Retinal pigment epithelial cell (primary cell): ENCODE measurements at regions not wholly inside any gene's neighbourhood (a gene's known extent, or its start where the extent isn't known, plus 50 kb on each side); places are given as distances from the start of the nearest gene placed in this dataset.

Source experiments
- DNase-seq: peaks from one replicate; pipeline ENCODE4 v3.0.0-alpha.2; 2010; ENCODE audit warnings: low read depth
- H3K4me3 ChIP-seq: 2 replicates; pipeline ENCODE4 v1.5.1; 2011; ENCODE audit warnings: mild to moderate bottlenecking, low read length, control low read depth, moderate library complexity
- TF ChIP-seq, protein P1 (sequence below): conservative IDR thresholded peaks from 2 replicates; pipeline ENCODE4 v1.5.1; 2011; ENCODE audit warnings: low read depth, low read length, control low read depth, inconsistent platforms

DNA sequence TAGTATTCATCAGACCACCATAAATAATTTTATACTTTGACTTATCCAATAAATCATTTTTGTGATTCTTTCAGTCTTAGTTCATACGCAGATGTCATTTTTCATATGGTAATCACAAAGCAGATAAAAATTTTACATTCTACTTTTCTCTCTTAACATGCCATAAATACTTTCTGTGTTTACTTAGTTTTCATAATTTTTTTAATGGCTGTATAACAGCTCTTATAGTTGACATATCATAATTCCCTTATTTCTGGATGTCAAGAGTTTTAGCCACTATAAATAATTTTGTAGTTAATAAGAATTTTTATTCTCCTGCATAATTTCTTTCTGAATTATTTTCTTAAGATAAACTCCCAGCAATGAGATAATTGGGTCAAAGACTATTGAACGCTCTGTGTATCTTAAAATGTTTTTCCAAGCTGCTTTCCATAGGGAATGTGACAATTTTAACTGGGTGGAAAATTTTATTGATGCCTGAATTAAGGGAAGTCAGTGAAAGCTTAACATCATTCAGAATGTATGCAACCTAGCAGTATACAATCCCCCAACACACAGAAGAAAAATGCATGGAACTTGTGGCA, 702.7 kb downstream of the EPM2A start:
- TF ChIP-seq, protein P1, sequence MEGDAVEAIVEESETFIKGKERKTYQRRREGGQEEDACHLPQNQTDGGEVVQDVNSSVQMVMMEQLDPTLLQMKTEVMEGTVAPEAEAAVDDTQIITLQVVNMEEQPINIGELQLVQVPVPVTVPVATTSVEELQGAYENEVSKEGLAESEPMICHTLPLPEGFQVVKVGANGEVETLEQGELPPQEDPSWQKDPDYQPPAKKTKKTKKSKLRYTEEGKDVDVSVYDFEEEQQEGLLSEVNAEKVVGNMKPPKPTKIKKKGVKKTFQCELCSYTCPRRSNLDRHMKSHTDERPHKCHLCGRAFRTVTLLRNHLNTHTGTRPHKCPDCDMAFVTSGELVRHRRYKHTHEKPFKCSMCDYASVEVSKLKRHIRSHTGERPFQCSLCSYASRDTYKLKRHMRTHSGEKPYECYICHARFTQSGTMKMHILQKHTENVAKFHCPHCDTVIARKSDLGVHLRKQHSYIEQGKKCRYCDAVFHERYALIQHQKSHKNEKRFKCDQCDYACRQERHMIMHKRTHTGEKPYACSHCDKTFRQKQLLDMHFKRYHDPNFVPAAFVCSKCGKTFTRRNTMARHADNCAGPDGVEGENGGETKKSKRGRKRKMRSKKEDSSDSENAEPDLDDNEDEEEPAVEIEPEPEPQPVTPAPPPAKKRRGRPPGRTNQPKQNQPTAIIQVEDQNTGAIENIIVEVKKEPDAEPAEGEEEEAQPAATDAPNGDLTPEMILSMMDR = no peak
- H3K4me3 ChIP-seq = no peak overlapping the region
- no peak for DNase-seq

DNA sequence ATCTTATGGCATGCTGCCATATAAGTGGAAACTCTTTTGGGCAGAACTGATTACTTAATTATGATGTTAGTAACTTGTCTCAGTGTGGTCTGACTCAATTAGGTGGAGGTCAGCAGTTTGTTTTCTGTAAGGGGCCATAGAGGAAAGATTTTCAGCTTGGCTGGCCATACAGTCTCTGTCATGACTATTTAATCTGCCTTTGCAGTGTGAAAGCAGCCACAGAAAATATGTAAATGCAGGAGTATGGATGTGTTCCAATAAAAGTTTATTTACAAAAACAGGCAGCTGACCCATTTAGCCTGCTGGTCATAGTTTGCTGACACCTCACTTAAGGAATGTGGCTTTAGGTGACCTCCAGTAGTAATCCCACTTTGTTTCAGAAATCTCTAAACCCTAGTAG, 700.7 kb downstream of the EPM2A start:
- TF ChIP-seq, protein P1 = no peak
- no peak overlapping the region for H3K4me3 ChIP-seq
- DNase-seq = peak; percentile 96

DNA sequence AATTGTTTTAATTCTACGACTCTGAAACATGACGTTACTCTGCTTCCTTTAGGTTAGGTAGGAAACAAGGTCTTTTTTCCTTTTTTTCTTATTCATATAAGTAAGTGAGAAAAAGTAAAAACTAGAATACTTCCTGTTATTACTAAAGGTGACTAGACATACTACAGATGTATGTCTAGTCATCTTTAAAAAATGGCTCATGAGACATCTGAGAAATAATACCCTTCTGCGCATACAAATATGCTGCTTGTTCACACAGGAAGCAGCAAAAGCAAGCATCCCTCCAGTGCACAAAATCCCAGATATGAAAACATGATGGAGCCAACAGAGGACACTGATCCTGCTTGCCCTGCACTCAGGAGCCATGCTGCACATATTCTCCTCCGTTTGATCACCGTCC, 699.1 kb downstream of the EPM2A start:
- DNase-seq = no peak
- no peak overlapping the region for H3K4me3 ChIP-seq
- TF ChIP-seq, protein P1 = no peak

DNA sequence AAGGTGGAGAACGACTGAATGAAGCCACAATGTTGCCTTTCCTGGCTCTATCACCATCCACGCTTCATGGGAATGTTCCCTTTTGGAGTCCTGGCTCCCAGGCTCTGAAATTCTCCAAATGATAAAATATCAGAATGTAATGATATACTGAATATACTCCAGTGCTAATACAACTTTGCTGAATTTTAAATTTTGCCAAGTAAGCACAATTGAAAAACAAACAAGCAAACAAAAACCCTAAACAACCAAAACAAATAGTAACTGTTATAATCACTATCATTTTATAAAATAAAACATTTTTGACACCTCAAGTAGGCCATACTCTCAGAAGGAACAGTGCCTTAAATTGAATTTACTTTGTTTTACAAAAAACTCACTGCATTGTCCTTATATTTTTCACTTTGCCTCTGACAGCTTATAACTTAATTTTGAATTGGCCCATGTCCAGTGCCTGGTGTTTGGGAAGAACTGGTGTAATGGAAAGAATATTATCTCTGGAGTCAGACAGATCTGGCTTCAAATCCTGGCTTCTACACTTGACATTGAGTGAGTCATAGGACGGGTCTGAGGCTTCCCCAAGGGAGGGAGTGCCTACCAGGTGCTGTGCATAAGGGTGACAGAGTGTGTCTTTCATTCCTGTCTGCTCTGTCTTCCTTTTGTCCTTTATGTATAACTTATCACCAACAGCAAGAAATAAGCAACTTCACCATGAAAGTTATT, 698.3 kb downstream of the EPM2A start:
- TF ChIP-seq, protein P1 = no peak
- H3K4me3 ChIP-seq = no peak overlapping the region
- DNase-seq = no peak

DNA sequence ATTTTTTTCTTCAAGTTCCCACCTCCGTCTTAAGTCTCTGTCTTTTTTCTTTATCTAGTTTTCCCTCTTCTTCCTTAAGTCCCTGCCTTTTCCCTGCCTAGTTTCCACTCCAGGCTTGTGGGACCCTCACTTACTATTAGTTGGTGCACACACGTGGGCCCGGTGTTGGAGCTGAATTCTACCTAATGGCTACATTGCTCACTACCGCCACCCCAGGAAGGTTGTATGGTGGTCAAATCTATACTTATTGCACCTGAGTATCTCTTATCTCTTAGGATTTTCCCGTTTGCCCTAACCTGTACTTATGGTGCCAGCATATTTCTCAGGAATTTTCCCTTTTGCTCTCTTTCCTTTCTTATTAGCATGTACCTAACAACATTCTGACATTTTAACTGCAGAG, 692.8 kb downstream of the EPM2A start:
- no peak overlapping the region for H3K4me3 ChIP-seq
- DNase-seq = no peak
- TF ChIP-seq, protein P1 = peak; percentile 30

DNA sequence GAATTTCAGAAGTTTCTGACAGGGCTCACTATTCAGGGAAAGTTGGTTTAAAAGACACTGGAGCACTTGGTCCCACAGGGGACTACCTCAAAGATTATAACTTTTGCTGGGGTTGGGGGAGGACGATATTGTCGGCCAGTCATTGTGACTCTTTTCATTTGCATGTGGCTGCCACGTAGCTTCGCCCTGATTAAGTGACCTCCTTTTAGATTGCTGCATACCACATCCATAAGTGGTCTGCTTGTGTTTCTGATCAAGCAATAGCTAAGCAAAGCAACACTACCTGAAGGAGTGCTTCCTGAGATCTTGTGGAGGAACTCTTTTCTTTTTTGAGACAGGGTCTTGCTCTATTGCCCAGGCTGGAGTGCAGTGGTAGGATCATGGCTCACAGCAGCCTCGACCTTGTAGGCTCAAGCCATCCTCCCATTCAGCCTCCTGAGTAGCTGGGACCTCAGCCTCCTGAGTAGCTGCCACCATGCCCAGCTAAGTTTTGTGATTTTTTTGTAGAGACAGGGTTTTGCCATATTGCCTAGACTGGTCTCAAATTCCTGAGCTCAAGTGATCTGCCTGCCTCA, 691.3 kb downstream of the EPM2A start:
- no peak for DNase-seq
- TF ChIP-seq, protein P1 = no peak
- H3K4me3 ChIP-seq = no peak overlapping the region
